HUES64 (cell line): ENCODE measurements at regions not wholly inside any gene's neighbourhood (a gene's known extent, or its start where the extent isn't known, plus 50 kb on each side); places are given as distances from the start of the nearest gene placed in this dataset.

ENCODE experiments used
- H3K27ac ChIP-seq: 2 replicates; pipeline ENCODE4 v1.7.0; 2013; ENCODE audit warnings: low read depth, low read length, inconsistent platforms
- H3K27me3 ChIP-seq: 2 replicates; pipeline ENCODE4 v1.6.1; 2013; ENCODE audit warnings: mild to moderate bottlenecking, low read length; ENCODE audit not compliant: insufficient read depth
- H3K36me3 ChIP-seq: 2 replicates; pipeline ENCODE4 v1.6.1; 2013; ENCODE audit warnings: mild to moderate bottlenecking, low read length; ENCODE audit not compliant: insufficient read depth
- H3K4me1 ChIP-seq: 2 replicates; pipeline ENCODE4 v1.6.1; 2013; ENCODE audit warnings: mild to moderate bottlenecking, low read length, moderate library complexity; ENCODE audit not compliant: insufficient read depth
- H3K4me3 ChIP-seq: 2 replicates; pipeline ENCODE4 v1.5.1; 2013; ENCODE audit warnings: mild to moderate bottlenecking, low read length, moderate library complexity
- H3K9ac ChIP-seq: 2 replicates; pipeline ENCODE4 v1.6.1; 2013; ENCODE audit warnings: mild to moderate bottlenecking, low read depth, low read length
- H3K9me3 ChIP-seq: 2 replicates; pipeline ENCODE4 v1.6.1; 2013; ENCODE audit warnings: low read depth, low read length; ENCODE audit not compliant: insufficient read depth
- WGBS: fragments of 150-250, 120-280 bp; methylation state at CpG from one replicate; pipeline ENCODE4 v1.1.7; 2013; ENCODE audit warnings: missing lambda C conversion rate; 5-methylcytosine and 5-hydroxymethylcytosine counted together

DNA sequence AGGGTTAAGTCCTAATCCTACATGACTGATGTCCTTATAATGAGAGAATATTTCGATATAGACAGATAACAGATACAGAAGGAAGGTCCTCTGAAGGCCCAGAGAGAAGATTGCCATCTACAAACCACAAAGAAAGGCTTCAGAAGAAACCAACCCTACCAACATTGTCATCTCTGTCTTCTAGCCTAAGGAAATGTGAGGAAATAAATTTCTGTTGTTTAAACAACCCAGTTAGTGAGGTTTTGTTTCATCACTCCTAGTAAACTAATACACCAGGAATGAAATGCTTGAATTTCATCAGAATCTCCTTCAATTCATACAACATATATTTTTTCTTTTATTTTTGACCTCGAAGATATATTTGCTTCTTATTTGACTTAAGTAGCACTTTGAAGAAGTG lies 1527.8 kb downstream of the STIM2 start:
- Histone ChIP-seq H3K27me3 (no peaks in the 10 kb centered on the region), H3K9ac (no peak overlapping the region), H3K27ac (no peak overlapping the region), H3K4me3 (no peak overlapping the region), H3K4me1 (no peaks in the 10 kb centered on the region), H3K9me3 (no peaks in the 10 kb centered on the region), H3K36me3 (no peaks in the 10 kb centered on the region)
- 100% methylated on average over 1 of the region's 2 CpGs for WGBS

DNA sequence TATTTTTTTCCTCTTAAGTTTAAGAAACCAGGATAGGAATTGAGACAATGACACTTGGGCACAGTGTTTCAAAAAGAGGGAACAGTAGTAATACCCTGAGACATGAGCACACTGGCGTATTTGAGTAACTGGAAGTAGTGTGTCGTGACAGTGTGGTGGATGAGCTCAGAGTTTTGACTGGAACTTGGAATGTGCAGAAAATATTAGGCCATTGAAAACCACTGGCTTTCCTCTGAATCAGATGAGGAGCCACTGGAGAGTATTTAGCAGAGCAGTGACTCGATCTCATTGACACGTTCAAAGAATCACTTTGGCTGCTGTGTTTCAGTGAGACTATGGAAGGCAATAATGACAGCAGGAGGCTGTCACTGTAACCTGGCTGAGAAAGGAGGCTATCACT lies 1531.2 kb downstream of the STIM2 start:
- Histone ChIP-seq H3K27me3 (no peaks in the 10 kb centered on the region), H3K9ac (no peak overlapping the region), H3K36me3 (no peaks in the 10 kb centered on the region), H3K27ac (no peak overlapping the region), H3K4me1 (no peaks in the 10 kb centered on the region), H3K4me3 (no peak overlapping the region), H3K9me3 (no peaks in the 10 kb centered on the region)
- 92% methylated on average over 4 of the region's 4 CpGs for WGBS

DNA sequence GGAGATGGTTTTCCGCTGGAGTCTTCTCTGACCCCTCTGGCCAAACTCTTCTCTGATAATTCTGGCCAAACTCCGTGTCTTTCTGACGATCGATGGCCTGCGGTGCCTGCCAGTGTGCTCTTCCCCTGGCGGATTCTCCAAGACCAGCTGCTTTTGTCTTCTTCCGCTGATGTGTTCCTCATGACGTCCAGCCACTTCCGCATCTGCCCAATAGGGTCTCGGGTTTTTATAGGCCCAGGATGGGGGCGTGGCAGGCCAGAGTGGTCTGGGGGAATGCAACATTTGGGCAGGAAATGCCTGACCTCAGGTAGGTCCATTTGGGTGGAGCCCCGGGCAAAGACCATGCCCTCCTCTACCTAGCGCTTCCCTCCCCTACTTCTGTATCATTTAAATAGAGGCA lies 1542.1 kb downstream of the STIM2 start:
- H3K4me1 ChIP-seq: no peaks in the 10 kb centered on the region; the same call in 1 of the 2 replicates
- H3K27ac ChIP-seq: no peak overlapping the region
- H3K27me3 ChIP-seq: no peaks in the 10 kb centered on the region
- H3K9ac ChIP-seq: no peak overlapping the region
- H3K36me3 ChIP-seq: no peaks in the 10 kb centered on the region
- peaks cover 18% of the 10 kb centered on the region; the same call in 1 of the 2 replicates for H3K9me3 ChIP-seq
- WGBS: 98% methylated on average over 12 of the region's 13 CpGs
- H3K4me3 ChIP-seq: no peak overlapping the region

DNA sequence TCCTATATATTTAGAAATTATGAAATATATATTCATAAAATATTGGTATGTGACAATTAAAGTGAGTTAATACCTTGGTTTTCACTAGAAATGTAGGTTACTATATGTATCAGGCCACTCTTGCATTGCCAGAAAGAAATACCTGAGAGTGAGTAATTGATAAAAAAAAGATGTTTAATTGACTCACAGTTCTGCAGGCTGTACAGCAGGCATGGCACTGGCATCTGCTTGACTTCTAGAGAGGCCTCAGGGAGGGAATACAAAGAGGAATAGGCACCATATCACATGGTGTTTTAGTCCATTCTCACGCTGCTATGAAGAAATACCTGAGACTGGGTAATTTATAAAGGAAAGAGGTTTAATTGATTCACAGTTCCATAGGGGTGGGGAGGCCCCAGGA lies 1560.6 kb downstream of the STIM2 start:
- Histone ChIP-seq H3K27me3 (no peaks in the 10 kb centered on the region), H3K4me3 (no peak overlapping the region), H3K36me3 (no peaks in the 10 kb centered on the region), H3K4me1 (no peaks in the 10 kb centered on the region), H3K9me3 (no peaks in the 10 kb centered on the region), H3K9ac (no peak overlapping the region), H3K27ac (no peak overlapping the region)
- WGBS: 94% methylated on average over 1 of the region's 1 CpG

DNA sequence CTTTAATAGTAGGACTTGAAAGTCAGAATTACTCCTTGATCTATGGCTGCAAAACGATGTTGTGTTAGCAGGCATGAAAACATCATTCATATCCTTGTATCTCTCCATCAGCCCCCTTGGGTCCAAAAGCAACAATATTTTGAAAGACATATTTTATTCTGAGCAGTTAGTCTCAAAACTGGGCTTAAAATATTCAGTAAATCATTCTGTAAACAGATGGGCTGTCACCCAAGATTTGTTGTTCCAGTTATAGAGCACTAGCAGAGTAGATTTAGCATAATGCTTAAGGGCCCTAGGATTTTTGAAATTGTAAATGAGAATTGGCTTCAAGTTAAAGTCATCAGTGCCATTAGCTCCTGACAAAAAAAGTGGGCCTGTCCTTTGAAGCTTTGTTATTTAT lies 1565.6 kb downstream of the STIM2 start:
- Histone ChIP-seq H3K9me3 (no peaks in the 10 kb centered on the region), H3K9ac (no peak overlapping the region), H3K4me3 (no peak overlapping the region), H3K36me3 (no peaks in the 10 kb centered on the region), H3K27ac (no peak overlapping the region), H3K4me1 (no peaks in the 10 kb centered on the region), H3K27me3 (no peaks in the 10 kb centered on the region)
- WGBS: 80% methylated on average over 1 of the region's 1 CpG

DNA sequence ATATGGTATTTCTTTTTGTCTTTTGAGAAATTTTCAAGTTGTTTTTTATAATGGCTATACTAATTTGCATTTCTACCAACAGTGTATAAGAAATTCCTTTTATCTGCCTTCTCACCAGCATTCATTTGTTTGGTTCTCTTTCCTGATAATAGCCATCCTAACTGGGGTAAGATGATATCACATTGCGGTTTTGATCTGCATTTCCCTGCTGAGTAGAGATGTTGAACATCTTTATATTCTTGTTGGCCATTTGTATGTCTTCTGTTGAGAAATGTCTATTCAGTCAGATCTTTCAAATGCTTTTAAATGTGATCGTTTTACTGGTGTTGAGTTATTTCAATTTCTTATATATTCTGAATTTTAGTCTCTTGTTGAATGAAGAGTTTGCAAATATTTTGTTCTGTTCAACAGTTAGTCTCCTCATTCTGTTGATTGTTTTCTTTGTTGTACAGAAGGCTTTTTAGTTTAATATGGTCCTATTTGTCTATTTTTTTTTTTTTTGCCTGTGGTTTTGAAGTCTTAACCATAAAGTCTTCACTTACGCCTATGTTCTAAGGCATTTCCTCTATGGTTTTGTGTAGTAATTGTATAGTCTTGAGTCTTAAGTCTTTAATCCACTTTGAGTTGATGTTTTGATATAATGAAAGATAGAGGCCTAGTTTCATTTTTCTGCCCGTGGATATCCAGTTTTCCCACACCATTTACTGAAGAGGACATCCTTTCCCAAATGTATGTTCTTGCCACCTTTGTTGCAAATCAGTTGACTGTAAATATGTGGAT lies 1566.9 kb downstream of the STIM2 start:
- no peaks in the 10 kb centered on the region for H3K4me1 ChIP-seq
- H3K27ac ChIP-seq: no peak overlapping the region
- H3K27me3 ChIP-seq: no peaks in the 10 kb centered on the region
- H3K4me3 ChIP-seq: no peak overlapping the region
- no peaks in the 10 kb centered on the region for H3K9me3 ChIP-seq
- no peaks in the 10 kb centered on the region for H3K36me3 ChIP-seq
- WGBS: 95% methylated on average over 2 of the region's 4 CpGs
- H3K9ac ChIP-seq: no peak overlapping the region

DNA sequence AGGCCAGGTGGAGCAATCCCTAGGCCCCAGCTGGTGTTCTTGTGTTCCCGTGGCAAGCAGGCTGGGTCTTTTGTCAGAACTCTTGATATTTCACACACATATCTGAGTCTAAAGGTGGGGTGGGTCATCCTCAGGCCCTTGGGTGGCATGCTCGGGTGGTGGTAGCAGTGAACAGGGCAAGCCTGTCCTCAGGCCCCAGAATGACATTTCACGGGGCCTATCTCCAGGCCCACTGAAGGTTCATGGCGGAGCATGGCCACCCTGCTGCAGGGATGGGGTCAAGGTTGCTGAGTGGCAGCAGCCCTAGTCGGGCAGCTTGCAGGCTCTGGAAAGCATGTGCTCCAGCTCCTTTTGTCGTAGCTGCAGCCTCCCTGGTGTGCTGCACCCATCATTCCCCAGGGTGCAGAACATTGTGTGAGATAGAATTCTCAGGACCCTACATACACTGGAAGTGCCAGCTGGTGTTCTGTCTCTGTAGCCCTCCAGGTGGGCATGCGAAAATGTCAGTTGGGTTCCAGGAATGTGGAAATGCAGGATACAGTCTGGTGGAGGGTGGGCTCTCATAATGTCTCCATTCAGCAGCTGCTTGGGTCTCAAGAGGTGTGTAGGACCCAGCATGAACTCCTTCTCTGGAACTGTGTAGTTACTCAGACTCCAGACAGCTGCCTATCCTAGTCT lies 1571.8 kb downstream of the STIM2 start:
- H3K27me3 ChIP-seq: no peaks in the 10 kb centered on the region
- H3K9me3 ChIP-seq: no peaks in the 10 kb centered on the region
- peaks cover 23% of the 10 kb centered on the region for H3K4me1 ChIP-seq
- WGBS: 94% methylated on average over 7 of the region's 7 CpGs
- no peak overlapping the region for H3K27ac ChIP-seq
- H3K36me3 ChIP-seq: no peaks in the 10 kb centered on the region
- H3K4me3 ChIP-seq: no peak overlapping the region
- no peak overlapping the region for H3K9ac ChIP-seq

DNA sequence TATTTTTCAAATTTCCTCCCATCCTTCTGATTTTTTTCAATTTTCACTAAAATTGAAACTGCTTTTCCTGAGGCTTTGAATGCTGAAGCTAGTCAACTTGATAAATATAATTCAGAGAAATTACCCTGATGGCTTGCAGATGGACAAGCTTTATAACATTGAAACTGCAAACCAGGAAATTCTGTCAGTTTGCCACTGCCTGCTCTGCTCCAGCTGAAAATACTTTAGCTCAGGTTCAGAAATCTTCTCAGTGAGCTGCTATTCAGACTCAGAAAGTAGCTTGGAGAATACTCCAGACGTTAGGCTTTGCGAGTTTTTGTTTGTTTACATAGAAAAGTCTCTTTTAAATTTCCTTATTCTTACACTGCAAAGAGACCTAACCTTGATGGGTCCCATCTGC lies 1574.7 kb downstream of the STIM2 start:
- Histone ChIP-seq H3K4me1 (peaks cover 23% of the 10 kb centered on the region), H3K27me3 (no peaks in the 10 kb centered on the region), H3K27ac (peak overlapping the region; percentile 25), H3K4me3 (no peak overlapping the region), H3K9ac (0 out of 2 replicates have a peak overlapping the region, but pooled peaks have one; percentile 11), H3K9me3 (no peaks in the 10 kb centered on the region), H3K36me3 (no peaks in the 10 kb centered on the region)
- 23% methylated on average over 2 of the region's 2 CpGs for WGBS

DNA sequence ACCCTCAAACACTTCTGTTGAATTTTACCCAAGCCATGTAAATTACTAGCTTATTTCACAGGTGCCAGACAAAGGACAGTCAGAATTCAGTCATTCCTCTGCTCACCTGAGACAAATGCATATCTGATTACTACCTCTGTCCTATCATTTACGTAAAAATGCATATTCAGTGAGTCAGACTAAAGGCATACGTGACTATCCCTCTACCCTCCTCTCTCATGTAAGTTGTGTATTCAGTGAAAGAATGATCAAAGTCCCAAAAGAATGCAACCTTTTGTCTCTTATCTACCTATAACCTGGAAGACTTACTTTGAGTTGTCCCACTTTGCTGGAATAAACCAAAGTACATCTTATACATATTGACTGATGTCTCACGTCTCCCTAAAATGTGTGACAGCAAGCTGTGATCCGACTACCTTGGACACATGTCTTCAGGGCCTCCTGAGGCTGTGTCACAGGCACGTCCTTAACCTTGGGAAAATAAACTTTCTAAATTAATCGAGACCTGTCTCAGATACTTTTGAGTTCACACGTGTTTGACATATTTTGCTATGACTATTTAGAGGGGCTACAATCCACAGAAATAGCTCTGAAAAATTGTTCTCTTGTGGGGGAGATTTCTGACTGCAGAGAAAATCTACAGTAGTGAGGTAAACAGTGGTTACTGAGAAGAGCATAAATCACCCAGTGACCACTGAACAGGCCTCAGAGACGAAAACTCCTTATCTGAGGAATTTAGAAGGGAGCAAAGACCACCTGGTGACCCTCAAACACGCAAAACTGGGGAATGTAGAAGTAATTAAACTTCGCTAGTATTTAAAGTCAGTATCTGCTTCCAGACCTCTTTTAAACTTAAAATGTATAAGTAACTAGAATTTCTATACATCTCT lies 1575.8 kb downstream of the STIM2 start:
- H3K27me3 ChIP-seq: no peaks in the 10 kb centered on the region
- no peaks in the 10 kb centered on the region for H3K36me3 ChIP-seq
- no peak overlapping the region for H3K9ac ChIP-seq
- peaks cover 23% of the 10 kb centered on the region for H3K4me1 ChIP-seq
- no peak overlapping the region for H3K4me3 ChIP-seq
- no peaks in the 10 kb centered on the region for H3K9me3 ChIP-seq
- WGBS: 81% methylated on average over 9 of the region's 10 CpGs
- H3K27ac ChIP-seq: peak overlapping the region; percentile 57

DNA sequence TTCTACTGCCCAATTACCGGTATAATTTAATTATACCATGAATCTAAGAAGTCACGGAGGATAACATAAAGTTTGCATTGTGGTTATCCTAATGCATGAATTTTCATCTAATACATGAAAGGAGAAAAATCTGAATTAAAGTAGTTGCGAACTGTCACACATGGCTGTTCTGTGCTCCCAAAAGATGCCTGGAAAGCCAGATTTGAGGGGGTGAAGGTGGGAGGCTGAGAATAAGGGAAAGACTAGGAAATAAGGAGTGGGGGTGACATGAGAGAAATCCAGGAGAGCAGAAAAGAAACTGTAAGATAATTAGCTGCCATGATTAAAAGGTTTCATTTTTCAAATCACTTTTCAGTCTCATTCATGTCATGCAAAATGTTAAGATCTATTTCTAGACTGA lies 1582.7 kb downstream of the STIM2 start:
- no peaks in the 10 kb centered on the region for H3K27me3 ChIP-seq
- H3K9ac ChIP-seq: no peak overlapping the region
- no peak overlapping the region for H3K4me3 ChIP-seq
- H3K4me1 ChIP-seq: peaks cover 10% of the 10 kb centered on the region; the same call in 1 of the 2 replicates
- WGBS: 94% methylated on average over 3 of the region's 3 CpGs
- no peaks in the 10 kb centered on the region for H3K36me3 ChIP-seq
- no peak overlapping the region for H3K27ac ChIP-seq
- no peaks in the 10 kb centered on the region for H3K9me3 ChIP-seq
